ENCODE measurements at regions not wholly inside any gene's neighbourhood (a gene's known extent, or its start where the extent isn't known, plus 50 kb on each side); places are given as distances from the start of the nearest gene placed in this dataset.
"Not testable (repeated sequence)": the region's sequence is repeated elsewhere in the genome, so short reads cannot be mapped to it uniquely, and the experiment has no call there.

DNA sequence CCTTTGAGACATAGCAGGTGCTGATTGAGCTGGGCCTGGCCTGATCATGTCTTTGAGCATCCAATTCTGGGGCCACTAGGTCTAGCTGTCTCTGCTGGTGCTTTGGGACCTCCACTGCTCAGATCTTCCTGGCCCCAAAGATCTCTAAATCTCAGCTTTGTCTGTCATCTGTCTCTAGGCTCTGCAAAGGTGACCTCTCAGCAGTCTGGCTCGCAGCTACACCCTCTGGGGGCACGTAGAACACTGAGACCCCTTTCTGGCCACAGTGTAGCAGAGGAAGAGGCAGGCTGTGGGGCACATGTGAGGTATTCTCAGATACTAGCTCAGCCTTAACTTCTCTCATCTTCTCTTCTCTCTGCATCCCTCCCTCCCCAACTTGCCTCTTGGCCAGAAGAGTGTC, 298.1 kb upstream of the PLGLB1 start:
- H3K36me3 ChIP-seq (replicated peaks in 1 of 2; ENCODE audit: control extremely low read depth in 1 of 2, control insufficient read depth in 1 of 2, extremely low read depth in 1 of 2, insufficient read depth in 2 of 2, low read length in 1 of 2); H3K27ac ChIP-seq (ENCODE audit: low read length in 2 of 2); DNase-seq; CTCF ChIA-PET; H4K20me1 ChIP-seq (ENCODE audit: control insufficient read depth, insufficient read depth, low read length, poor library complexity, severe bottlenecking); H3K9me3 ChIP-seq (ENCODE audit: control extremely low read depth in 1 of 3, control insufficient read depth in 2 of 3, insufficient read depth in 1 of 3, low read length in 2 of 3); H3K79me2 ChIP-seq (ENCODE audit: control insufficient read depth, insufficient read depth, low read length); H3K4me2 ChIP-seq (replicated peaks; ENCODE audit: low read depth, low read length, poor library complexity, severe bottlenecking); POLR2A ChIA-PET; ATAC-seq (ENCODE audit: low read depth); H3K4me1 ChIP-seq (ENCODE audit: control insufficient read depth in 2 of 2, insufficient read depth in 2 of 2, low read length in 2 of 2); H3K27me3 ChIP-seq (replicated peaks in 1 of 4; ENCODE audit: control extremely low read depth in 1 of 4, control insufficient read depth in 3 of 4, insufficient read depth in 4 of 4, low read length in 3 of 4); H3K4me3 Mint-ChIP-seq; H3K9me3 Mint-ChIP-seq (ENCODE audit: insufficient read depth); H3K27me3 Mint-ChIP-seq; intact Hi-C loops (cut with micrococcal nuclease); H2AFZ ChIP-seq (ENCODE audit: insufficient read depth, low read depth, low read length, poor library complexity, severe bottlenecking); H3K9ac ChIP-seq (ENCODE audit: low read length); H3K4me3 ChIP-seq (ENCODE audit: control extremely low read depth in 1 of 5, extremely low read depth in 1 of 5, insufficient read depth in 1 of 5, low read depth in 2 of 5, low read length in 4 of 5); H3K27ac Mint-ChIP-seq: not testable (repeated sequence)
- 80% methylated on average over 1 of the region's 2 CpGs for WGBS (ENCODE audit: insufficient coverage)
- peaks cover 10% of the 10 kb centered on the region for H3K4me1 Mint-ChIP-seq

- H3K4me3 ChIP-seq (ENCODE audit: control extremely low read depth in 1 of 5, extremely low read depth in 1 of 5, insufficient read depth in 1 of 5, low read depth in 2 of 5, low read length in 4 of 5); POLR2A ChIA-PET; H3K4me3 Mint-ChIP-seq; H3K36me3 ChIP-seq (replicated peaks in 1 of 2; ENCODE audit: control extremely low read depth in 1 of 2, control insufficient read depth in 1 of 2, extremely low read depth in 1 of 2, insufficient read depth in 2 of 2, low read length in 1 of 2); H3K9me3 ChIP-seq (ENCODE audit: control extremely low read depth in 1 of 3, control insufficient read depth in 2 of 3, insufficient read depth in 1 of 3, low read length in 2 of 3); H3K27me3 Mint-ChIP-seq; ATAC-seq (ENCODE audit: low read depth); H3K27ac Mint-ChIP-seq; H3K9me3 Mint-ChIP-seq (ENCODE audit: insufficient read depth); DNase-seq; H3K4me2 ChIP-seq (replicated peaks; ENCODE audit: low read depth, low read length, poor library complexity, severe bottlenecking); H3K4me1 ChIP-seq (ENCODE audit: control insufficient read depth in 2 of 2, insufficient read depth in 2 of 2, low read length in 2 of 2); H3K27ac ChIP-seq (ENCODE audit: low read length in 2 of 2); H2AFZ ChIP-seq (ENCODE audit: insufficient read depth, low read depth, low read length, poor library complexity, severe bottlenecking); H3K9ac ChIP-seq (ENCODE audit: low read length); H4K20me1 ChIP-seq (ENCODE audit: control insufficient read depth, insufficient read depth, low read length, poor library complexity, severe bottlenecking); intact Hi-C loops (cut with micrococcal nuclease); H3K4me1 Mint-ChIP-seq; H3K27me3 ChIP-seq (replicated peaks in 1 of 4; ENCODE audit: control extremely low read depth in 1 of 4, control insufficient read depth in 3 of 4, insufficient read depth in 4 of 4, low read length in 3 of 4); CTCF ChIA-PET; H3K79me2 ChIP-seq (ENCODE audit: control insufficient read depth, insufficient read depth, low read length): not testable (repeated sequence)
- WGBS (ENCODE audit: insufficient coverage): no CpG with 5 or more reads among the region's 9 CpGs
These were observed 299.6 kb upstream of the PLGLB1 start for GRCh38 chr2:87321201-87321600.

DNA sequence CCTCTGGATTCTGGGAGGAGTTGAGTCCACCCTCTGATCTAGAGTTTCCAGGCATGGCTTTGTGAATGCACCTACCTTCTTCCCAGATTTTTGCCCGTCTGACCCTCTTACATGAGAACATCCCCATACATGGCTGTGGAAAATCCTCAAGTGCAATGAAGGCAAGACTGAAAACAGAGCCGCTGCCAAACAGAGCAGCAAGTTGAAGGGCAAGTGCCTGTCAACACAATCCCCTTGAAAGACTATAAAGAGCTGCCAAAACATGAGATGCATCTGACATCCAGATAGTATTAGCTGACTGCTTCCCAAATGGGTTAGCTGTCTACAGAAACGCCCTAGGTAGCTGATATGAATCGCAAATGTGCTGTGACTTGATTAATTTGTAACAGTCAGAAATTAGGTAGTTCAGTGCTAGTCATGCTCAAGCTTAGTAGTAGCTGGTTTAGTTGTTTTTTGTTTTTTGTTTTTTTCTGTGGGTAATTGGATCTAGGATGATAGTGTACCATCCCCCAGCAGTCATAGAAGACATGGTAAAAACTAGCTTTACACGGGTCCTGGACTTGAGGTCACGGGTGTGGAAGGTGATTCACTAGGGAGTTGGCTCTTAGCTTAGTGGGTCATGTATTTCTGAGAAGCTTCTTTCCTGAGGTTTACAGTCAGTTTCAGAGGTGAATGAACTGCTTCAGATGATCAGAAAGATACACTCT, 302.8 kb upstream of the PLGLB1 start:
- H3K4me2 ChIP-seq (replicated peaks; ENCODE audit: low read depth, low read length, poor library complexity, severe bottlenecking); POLR2A ChIA-PET; intact Hi-C loops (cut with micrococcal nuclease); H2AFZ ChIP-seq (ENCODE audit: insufficient read depth, low read depth, low read length, poor library complexity, severe bottlenecking); DNase-seq; H3K79me2 ChIP-seq (ENCODE audit: control insufficient read depth, insufficient read depth, low read length); CTCF ChIA-PET; H3K9me3 ChIP-seq (ENCODE audit: control extremely low read depth in 1 of 3, control insufficient read depth in 2 of 3, insufficient read depth in 1 of 3, low read length in 2 of 3); ATAC-seq (ENCODE audit: low read depth); H3K4me1 Mint-ChIP-seq; H3K36me3 ChIP-seq (replicated peaks in 1 of 2; ENCODE audit: control extremely low read depth in 1 of 2, control insufficient read depth in 1 of 2, extremely low read depth in 1 of 2, insufficient read depth in 2 of 2, low read length in 1 of 2); H3K4me3 Mint-ChIP-seq; H3K9ac ChIP-seq (ENCODE audit: low read length); H3K27ac ChIP-seq (ENCODE audit: low read length in 2 of 2); H3K27ac Mint-ChIP-seq; H3K27me3 ChIP-seq (replicated peaks in 1 of 4; ENCODE audit: control extremely low read depth in 1 of 4, control insufficient read depth in 3 of 4, insufficient read depth in 4 of 4, low read length in 3 of 4); H3K4me3 ChIP-seq (ENCODE audit: control extremely low read depth in 1 of 5, extremely low read depth in 1 of 5, insufficient read depth in 1 of 5, low read depth in 2 of 5, low read length in 4 of 5); H4K20me1 ChIP-seq (ENCODE audit: control insufficient read depth, insufficient read depth, low read length, poor library complexity, severe bottlenecking); H3K27me3 Mint-ChIP-seq; H3K4me1 ChIP-seq (ENCODE audit: control insufficient read depth in 2 of 2, insufficient read depth in 2 of 2, low read length in 2 of 2); H3K9me3 Mint-ChIP-seq (ENCODE audit: insufficient read depth): not testable (repeated sequence)
- WGBS (ENCODE audit: insufficient coverage): no CpG with 5 or more reads among the region's 6 CpGs

DNA sequence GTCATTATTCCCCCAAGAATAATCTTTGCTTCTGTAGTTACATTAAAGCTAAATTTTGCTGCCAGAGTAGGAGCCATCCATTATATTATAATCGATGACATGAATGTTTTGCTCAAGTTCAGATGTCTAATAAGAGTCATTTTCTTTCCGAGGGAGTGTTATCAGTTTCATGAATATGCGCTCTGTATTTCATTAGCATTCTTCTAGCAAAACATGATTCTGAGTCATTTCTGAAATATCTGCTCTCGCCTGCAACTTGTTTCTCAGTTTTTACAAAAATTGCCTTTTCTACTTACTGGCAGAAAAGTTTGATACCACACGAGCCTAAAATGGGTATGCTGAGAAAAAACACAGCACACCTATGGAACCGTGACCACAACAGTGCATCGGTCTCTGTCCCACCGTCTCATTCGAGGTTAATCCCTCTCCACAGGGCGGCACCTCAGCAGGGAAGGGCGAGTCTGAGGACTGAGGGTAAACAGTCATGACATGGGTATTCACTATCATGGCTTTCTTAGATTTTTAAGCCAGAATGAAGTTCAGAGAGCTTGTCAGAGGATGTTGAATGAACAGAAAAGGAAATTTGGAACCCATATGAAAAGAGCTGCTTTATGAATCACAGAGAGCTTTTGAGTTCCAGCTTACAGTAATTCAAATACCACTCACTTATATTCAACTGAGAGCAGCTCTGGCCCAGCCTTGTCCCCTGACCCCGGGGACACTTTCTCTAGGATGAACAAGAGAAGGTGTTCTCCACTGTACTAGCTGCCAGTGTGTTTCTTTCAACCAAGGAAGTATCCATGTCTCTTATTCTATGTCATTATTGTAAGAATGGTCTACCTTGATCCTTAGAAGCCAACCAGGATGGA, 303.6 kb upstream of the PLGLB1 start:
- not testable (repeated sequence) for H3K4me2 ChIP-seq (replicated peaks; ENCODE audit: low read depth, low read length, poor library complexity, severe bottlenecking); H3K27ac Mint-ChIP-seq

More for the DNA sequence above, 303.6 kb upstream of the PLGLB1 start:
- intact Hi-C loops (cut with micrococcal nuclease); H3K27me3 ChIP-seq (replicated peaks in 1 of 4; ENCODE audit: control extremely low read depth in 1 of 4, control insufficient read depth in 3 of 4, insufficient read depth in 4 of 4, low read length in 3 of 4); H3K9me3 Mint-ChIP-seq (ENCODE audit: insufficient read depth); POLR2A ChIA-PET; H3K4me3 ChIP-seq (ENCODE audit: control extremely low read depth in 1 of 5, extremely low read depth in 1 of 5, insufficient read depth in 1 of 5, low read depth in 2 of 5, low read length in 4 of 5); DNase-seq; H3K9me3 ChIP-seq (ENCODE audit: control extremely low read depth in 1 of 3, control insufficient read depth in 2 of 3, insufficient read depth in 1 of 3, low read length in 2 of 3); H3K9ac ChIP-seq (ENCODE audit: low read length); H3K27ac ChIP-seq (ENCODE audit: low read length in 2 of 2); ATAC-seq (ENCODE audit: low read depth); H3K27me3 Mint-ChIP-seq; H3K79me2 ChIP-seq (ENCODE audit: control insufficient read depth, insufficient read depth, low read length); H3K4me1 Mint-ChIP-seq; H3K36me3 ChIP-seq (replicated peaks in 1 of 2; ENCODE audit: control extremely low read depth in 1 of 2, control insufficient read depth in 1 of 2, extremely low read depth in 1 of 2, insufficient read depth in 2 of 2, low read length in 1 of 2); CTCF ChIA-PET; H3K4me3 Mint-ChIP-seq; H4K20me1 ChIP-seq (ENCODE audit: control insufficient read depth, insufficient read depth, low read length, poor library complexity, severe bottlenecking); H3K4me1 ChIP-seq (ENCODE audit: control insufficient read depth in 2 of 2, insufficient read depth in 2 of 2, low read length in 2 of 2); H2AFZ ChIP-seq (ENCODE audit: insufficient read depth, low read depth, low read length, poor library complexity, severe bottlenecking): not testable (repeated sequence)
- no CpG with 5 or more reads among the region's 12 CpGs for WGBS (ENCODE audit: insufficient coverage)
